ENCODE measurements at regions not wholly inside any gene's neighbourhood (a gene's known extent, or its start where the extent isn't known, plus 50 kb on each side); places are given as distances from the start of the nearest gene placed in this dataset.
A peak's percentile ranks its signal among the peaks of the same experiment; 100 is the strongest.

GRCh38 chr2:234146087-234146826, 95.8 kb downstream of the SPP2 start:
- peak; percentile 29 for DNase-seq

GRCh38 chr2:234145511-234145910, 95.0 kb downstream of the SPP2 start:
- DNase-seq = no peak

- DNase-seq = no peak
Observed at GRCh38 chr2:234145057-234145456, 94.6 kb downstream of the SPP2 start.

- no peak for DNase-seq
Observed at GRCh38 chr2:234143896-234144295, 93.4 kb downstream of the SPP2 start.

GRCh38 chr2:234142530-234142929, 92.0 kb downstream of the SPP2 start:
- DNase-seq = no peak

- no peak for DNase-seq
Observed at GRCh38 chr2:234139755-234140154, 89.3 kb downstream of the SPP2 start.

GRCh38 chr2:234138836-234139235, 88.3 kb downstream of the SPP2 start:
- DNase-seq = no peak

- peak; percentile 23 for DNase-seq
Observed at GRCh38 chr2:234137400-234138014, 87.0 kb downstream of the SPP2 start.

GRCh38 chr2:234136461-234136860, 86.0 kb downstream of the SPP2 start:
- DNase-seq = no peak

- DNase-seq = peak; percentile 66
Observed at GRCh38 chr2:234135750-234136221, 85.3 kb downstream of the SPP2 start.

GRCh38 chr2:234134496-234134895, 84.0 kb downstream of the SPP2 start:
- no peak for DNase-seq

GRCh38 chr2:234133004-234133403, 82.5 kb downstream of the SPP2 start:
- no peak for DNase-seq

- no peak for DNase-seq
Observed at GRCh38 chr2:234130777-234131181, 80.3 kb downstream of the SPP2 start.

- no peak for DNase-seq
Observed at GRCh38 chr2:234128606-234129005, 78.1 kb downstream of the SPP2 start.

Measured in CD4-positive, alpha-beta T cell treated with Interleukin-17A for 4 hours (primary cell).